ENCODE measurements at regions not wholly inside any gene's neighbourhood (a gene's known extent, or its start where the extent isn't known, plus 50 kb on each side); places are given as distances from the start of the nearest gene placed in this dataset.
"Not testable (repeated sequence)": the region's sequence is repeated elsewhere in the genome, so short reads cannot be mapped to it uniquely, and the experiment has no call there.

- DNase-seq: no peak
These were observed 415.2 kb upstream of the FRG2C start for GRCh38 chr3:75248974-75249373.

GRCh38 chr3:75254685-75255084 is 409.4 kb upstream of the FRG2C start:
- no peak for DNase-seq

- DNase-seq: peak; percentile 20
These were observed 405.1 kb upstream of the FRG2C start for GRCh38 chr3:75258825-75259683.

- not testable (repeated sequence) for DNase-seq
These were observed 403.2 kb upstream of the FRG2C start for GRCh38 chr3:75260975-75261374.

- no peak for DNase-seq
These were observed 401.5 kb upstream of the FRG2C start for GRCh38 chr3:75262661-75263060.

GRCh38 chr3:75265897-75266296 is 398.2 kb upstream of the FRG2C start:
- no peak for DNase-seq

GRCh38 chr3:75268576-75268975 is 395.6 kb upstream of the FRG2C start:
- DNase-seq: not testable (repeated sequence)

- DNase-seq: not testable (repeated sequence)
These were observed 391.9 kb upstream of the FRG2C start for GRCh38 chr3:75272237-75272636.

- DNase-seq: no peak
These were observed 391.4 kb upstream of the FRG2C start for GRCh38 chr3:75272691-75273090.

GRCh38 chr3:75285531-75286148 is 378.5 kb upstream of the FRG2C start:
- not testable (repeated sequence) for DNase-seq

GRCh38 chr3:75288972-75289574 is 375.1 kb upstream of the FRG2C start:
- not testable (repeated sequence) for DNase-seq

GRCh38 chr3:75294124-75294523 is 370.0 kb upstream of the FRG2C start:
- peak; percentile 5 for DNase-seq

GRCh38 chr3:75295013-75295412 is 369.1 kb upstream of the FRG2C start:
- no peak for DNase-seq

GRCh38 chr3:75296858-75297257 is 367.3 kb upstream of the FRG2C start:
- DNase-seq: no peak

- DNase-seq: no peak
These were observed 363.5 kb upstream of the FRG2C start for GRCh38 chr3:75300606-75301005.

GRCh38 chr3:75301050-75301449 is 363.1 kb upstream of the FRG2C start:
- DNase-seq: not testable (repeated sequence)

GRCh38 chr3:75303741-75304140 is 360.4 kb upstream of the FRG2C start:
- no peak for DNase-seq

GRCh38 chr3:75305901-75306300 is 358.2 kb upstream of the FRG2C start:
- no peak for DNase-seq

GRCh38 chr3:75311306-75311705 is 352.8 kb upstream of the FRG2C start:
- not testable (repeated sequence) for DNase-seq

- not testable (repeated sequence) for DNase-seq
These were observed 351.7 kb upstream of the FRG2C start for GRCh38 chr3:75312469-75312868.

- DNase-seq: not testable (repeated sequence)
These were observed 344.4 kb upstream of the FRG2C start for GRCh38 chr3:75319776-75320175.

GRCh38 chr3:75320369-75320768 is 343.8 kb upstream of the FRG2C start:
- no peak for DNase-seq

- no peak for DNase-seq
These were observed 343.1 kb upstream of the FRG2C start for GRCh38 chr3:75321060-75321459.

- DNase-seq: not testable (repeated sequence)
These were observed 340.2 kb upstream of the FRG2C start for GRCh38 chr3:75323936-75324335.
